ENCODE measurements at regions not wholly inside any gene's neighbourhood (a gene's known extent, or its start where the extent isn't known, plus 50 kb on each side); places are given as distances from the start of the nearest gene placed in this dataset.

- Histone ChIP-seq H3K4me1 (ENCODE audit: control insufficient read depth, low read depth, low read length) (peaks cover 13% of the 10 kb centered on the region), H3K9me3 (ENCODE audit: control insufficient read depth, low read depth, low read length) (no peaks in the 10 kb centered on the region), H3K4me3 (ENCODE audit: low read length) (no peak overlapping the region), H3K27me3 (ENCODE audit: control insufficient read depth, insufficient read depth, low read length) (no peaks in the 10 kb centered on the region), H3K36me3 (ENCODE audit: control insufficient read depth, low read depth, low read length) (no peaks in the 10 kb centered on the region), H3K9ac (ENCODE audit: low read length) (no peak overlapping the region), H3K27ac (ENCODE audit: low read length) (no peak overlapping the region)
Observed at GRCh38 chr3:166190360-166190759, 353.1 kb upstream of the BCHE start.

GRCh38 chr3:166187237-166187636, 350.0 kb upstream of the BCHE start:
- Histone ChIP-seq H3K4me3 (ENCODE audit: low read length) (no peak overlapping the region), H3K9ac (ENCODE audit: low read length) (no peak overlapping the region), H3K36me3 (ENCODE audit: control insufficient read depth, low read depth, low read length) (no peaks in the 10 kb centered on the region)

DNA sequence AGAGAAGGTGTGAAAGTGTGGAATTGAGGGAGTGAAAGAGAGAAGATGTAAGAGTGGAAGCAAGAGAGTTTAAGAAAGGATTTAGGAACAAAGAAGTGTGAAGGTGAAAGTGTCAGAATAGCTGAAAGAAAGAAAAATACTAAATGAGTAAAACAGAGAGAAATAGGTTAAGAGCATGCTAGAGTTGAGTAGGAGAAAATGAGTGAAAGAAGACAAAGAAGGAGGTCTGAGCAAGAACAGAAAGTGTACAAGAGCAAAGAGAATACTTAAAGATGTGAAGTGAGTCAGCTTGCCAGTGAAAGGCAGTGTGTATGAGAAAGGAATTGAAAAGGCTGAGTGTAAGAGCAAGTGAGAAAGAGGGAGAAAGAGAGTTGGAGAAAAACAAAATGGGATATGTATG, 348.8 kb upstream of the BCHE start:
- Histone ChIP-seq H3K27me3 (ENCODE audit: control insufficient read depth, insufficient read depth, low read length) (no peaks in the 10 kb centered on the region), H3K27ac (ENCODE audit: low read length) (no peak overlapping the region), H3K4me1 (ENCODE audit: control insufficient read depth, low read depth, low read length) (peaks cover 13% of the 10 kb centered on the region), H3K4me3 (ENCODE audit: low read length) (no peak overlapping the region), H3K36me3 (ENCODE audit: control insufficient read depth, low read depth, low read length) (no peaks in the 10 kb centered on the region), H3K9me3 (ENCODE audit: control insufficient read depth, low read depth, low read length) (no peaks in the 10 kb centered on the region), H3K9ac (ENCODE audit: low read length) (no peak overlapping the region)

More at GRCh38 chr3:166187237-166187636, 350.0 kb upstream of the BCHE start:
- H3K27ac ChIP-seq (ENCODE audit: low read length) = no peak overlapping the region
- H3K9me3 ChIP-seq (ENCODE audit: control insufficient read depth, low read depth, low read length) = no peaks in the 10 kb centered on the region
- H3K4me1 ChIP-seq (ENCODE audit: control insufficient read depth, low read depth, low read length) = peaks cover 13% of the 10 kb centered on the region
- no peaks in the 10 kb centered on the region for H3K27me3 ChIP-seq (ENCODE audit: control insufficient read depth, insufficient read depth, low read length)

- no peaks in the 10 kb centered on the region for H3K36me3 ChIP-seq (ENCODE audit: control insufficient read depth, low read depth, low read length)
- no peak overlapping the region for H3K4me3 ChIP-seq (ENCODE audit: low read length)
- no peak overlapping the region for H3K27ac ChIP-seq (ENCODE audit: low read length)
- H3K9me3 ChIP-seq (ENCODE audit: control insufficient read depth, low read depth, low read length) = no peaks in the 10 kb centered on the region
- no peak overlapping the region for H3K9ac ChIP-seq (ENCODE audit: low read length)
- no peaks in the 10 kb centered on the region for H3K4me1 ChIP-seq (ENCODE audit: control insufficient read depth, low read depth, low read length)
- H3K27me3 ChIP-seq (ENCODE audit: control insufficient read depth, insufficient read depth, low read length) = no peaks in the 10 kb centered on the region
Observed at GRCh38 chr3:166177130-166177529, 339.9 kb upstream of the BCHE start.

DNA sequence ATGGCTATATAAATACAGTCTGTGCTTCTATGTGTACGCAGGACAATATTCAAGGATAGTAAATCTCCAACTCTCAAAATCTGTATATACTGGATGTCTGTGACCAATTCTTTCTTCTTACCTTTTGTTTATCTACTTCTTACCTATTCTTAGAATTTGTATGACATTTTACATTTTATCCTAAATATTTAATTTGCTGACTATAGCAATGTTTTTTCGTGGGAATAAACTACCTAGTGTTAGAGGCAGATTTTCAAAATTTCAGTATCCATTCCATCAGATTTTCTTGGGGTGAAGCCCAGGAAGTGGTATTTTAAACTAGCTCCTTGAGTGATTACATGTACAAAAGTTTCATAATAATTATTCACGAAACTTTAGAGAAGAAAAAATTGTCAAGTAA, 334.5 kb upstream of the BCHE start:
- Histone ChIP-seq H3K9me3 (ENCODE audit: control insufficient read depth, low read depth, low read length) (no peaks in the 10 kb centered on the region), H3K27ac (ENCODE audit: low read length) (no peak overlapping the region), H3K27me3 (ENCODE audit: control insufficient read depth, insufficient read depth, low read length) (no peaks in the 10 kb centered on the region), H3K4me3 (ENCODE audit: low read length) (no peak overlapping the region), H3K4me1 (ENCODE audit: control insufficient read depth, low read depth, low read length) (no peaks in the 10 kb centered on the region), H3K9ac (ENCODE audit: low read length) (no peak overlapping the region), H3K36me3 (ENCODE audit: control insufficient read depth, low read depth, low read length) (no peaks in the 10 kb centered on the region)

GRCh38 chr3:166169681-166170080, 332.5 kb upstream of the BCHE start:
- Histone ChIP-seq H3K4me1 (ENCODE audit: control insufficient read depth, low read depth, low read length) (no peaks in the 10 kb centered on the region), H3K9ac (ENCODE audit: low read length) (no peak overlapping the region), H3K27me3 (ENCODE audit: control insufficient read depth, insufficient read depth, low read length) (no peaks in the 10 kb centered on the region), H3K27ac (ENCODE audit: low read length) (no peak overlapping the region), H3K4me3 (ENCODE audit: low read length) (no peak overlapping the region), H3K9me3 (ENCODE audit: control insufficient read depth, low read depth, low read length) (no peaks in the 10 kb centered on the region), H3K36me3 (ENCODE audit: control insufficient read depth, low read depth, low read length) (no peaks in the 10 kb centered on the region)

- Histone ChIP-seq H3K36me3 (ENCODE audit: control insufficient read depth, low read depth, low read length) (no peaks in the 10 kb centered on the region), H3K27ac (ENCODE audit: low read length) (no peak overlapping the region), H3K9me3 (ENCODE audit: control insufficient read depth, low read depth, low read length) (no peaks in the 10 kb centered on the region), H3K4me3 (ENCODE audit: low read length) (no peak overlapping the region), H3K9ac (ENCODE audit: low read length) (no peak overlapping the region), H3K4me1 (ENCODE audit: control insufficient read depth, low read depth, low read length) (no peaks in the 10 kb centered on the region), H3K27me3 (ENCODE audit: control insufficient read depth, insufficient read depth, low read length) (no peaks in the 10 kb centered on the region)
Observed at GRCh38 chr3:166127969-166128368, 290.7 kb upstream of the BCHE start.

DNA sequence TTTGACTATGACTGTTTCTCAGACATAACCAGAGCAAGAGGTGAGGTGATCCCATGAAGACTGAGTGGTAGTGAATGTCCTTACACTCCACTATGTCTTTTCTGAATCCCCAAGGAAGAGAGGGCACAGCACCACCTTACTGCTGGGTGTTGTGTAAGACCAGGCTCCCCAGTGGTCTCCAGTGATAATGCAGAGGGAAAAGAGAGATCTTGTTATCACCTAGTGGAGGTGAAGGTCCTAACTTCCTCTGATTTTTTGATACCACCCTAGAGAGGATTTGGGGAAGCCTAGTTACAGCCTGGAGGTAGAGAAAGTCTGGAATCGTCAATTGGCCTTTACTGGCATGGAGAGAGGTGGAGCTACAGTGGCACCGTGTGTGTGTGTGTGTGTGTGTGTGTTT, 288.0 kb upstream of the BCHE start:
- H3K36me3 ChIP-seq (ENCODE audit: control insufficient read depth, low read depth, low read length) = no peaks in the 10 kb centered on the region
- no peak overlapping the region for H3K4me3 ChIP-seq (ENCODE audit: low read length)
- no peaks in the 10 kb centered on the region for H3K9me3 ChIP-seq (ENCODE audit: control insufficient read depth, low read depth, low read length)
- H3K27ac ChIP-seq (ENCODE audit: low read length) = no peak overlapping the region
- no peaks in the 10 kb centered on the region for H3K4me1 ChIP-seq (ENCODE audit: control insufficient read depth, low read depth, low read length)
- no peaks in the 10 kb centered on the region for H3K27me3 ChIP-seq (ENCODE audit: control insufficient read depth, insufficient read depth, low read length)
- no peak overlapping the region for H3K9ac ChIP-seq (ENCODE audit: low read length)

DNA sequence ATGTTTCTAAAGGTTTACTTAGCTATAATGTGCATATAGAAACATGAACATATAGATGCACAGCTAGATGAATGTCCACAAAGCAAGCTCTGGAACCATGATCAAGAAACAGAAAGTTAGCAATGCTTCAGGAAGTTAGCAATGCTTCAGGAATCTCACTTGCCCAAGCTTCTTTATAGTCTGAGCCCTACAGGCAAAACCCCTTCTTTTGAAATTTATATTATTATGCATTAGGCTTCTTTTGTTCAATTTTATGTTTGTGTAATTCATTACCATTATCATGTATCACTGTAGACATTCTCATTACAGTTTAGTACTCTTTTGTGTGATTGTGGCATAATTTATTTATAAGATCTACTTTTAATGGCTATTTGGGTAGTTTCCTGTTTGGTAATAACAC, 286.4 kb upstream of the BCHE start:
- no peak overlapping the region for H3K27ac ChIP-seq (ENCODE audit: low read length)
- H3K36me3 ChIP-seq (ENCODE audit: control insufficient read depth, low read depth, low read length) = no peaks in the 10 kb centered on the region
- no peaks in the 10 kb centered on the region for H3K27me3 ChIP-seq (ENCODE audit: control insufficient read depth, insufficient read depth, low read length)
- H3K9me3 ChIP-seq (ENCODE audit: control insufficient read depth, low read depth, low read length) = no peaks in the 10 kb centered on the region
- no peak overlapping the region for H3K9ac ChIP-seq (ENCODE audit: low read length)
- H3K4me3 ChIP-seq (ENCODE audit: low read length) = no peak overlapping the region
- H3K4me1 ChIP-seq (ENCODE audit: control insufficient read depth, low read depth, low read length) = no peaks in the 10 kb centered on the region

- no peak overlapping the region for H3K4me3 ChIP-seq (ENCODE audit: low read length)
- no peaks in the 10 kb centered on the region for H3K4me1 ChIP-seq (ENCODE audit: control insufficient read depth, low read depth, low read length)
- H3K36me3 ChIP-seq (ENCODE audit: control insufficient read depth, low read depth, low read length) = no peaks in the 10 kb centered on the region
- no peaks in the 10 kb centered on the region for H3K9me3 ChIP-seq (ENCODE audit: control insufficient read depth, low read depth, low read length)
- no peaks in the 10 kb centered on the region for H3K27me3 ChIP-seq (ENCODE audit: control insufficient read depth, insufficient read depth, low read length)
- H3K27ac ChIP-seq (ENCODE audit: low read length) = no peak overlapping the region
- H3K9ac ChIP-seq (ENCODE audit: low read length) = no peak overlapping the region
Observed at GRCh38 chr3:166123088-166123487, 285.9 kb upstream of the BCHE start.

GRCh38 chr3:166118049-166118448, 280.8 kb upstream of the BCHE start:
- no peaks in the 10 kb centered on the region for H3K36me3 ChIP-seq (ENCODE audit: control insufficient read depth, low read depth, low read length)
- no peak overlapping the region for H3K4me3 ChIP-seq (ENCODE audit: low read length)
- no peak overlapping the region for H3K27ac ChIP-seq (ENCODE audit: low read length)
- no peaks in the 10 kb centered on the region for H3K27me3 ChIP-seq (ENCODE audit: control insufficient read depth, insufficient read depth, low read length)
- no peaks in the 10 kb centered on the region for H3K9me3 ChIP-seq (ENCODE audit: control insufficient read depth, low read depth, low read length)
- H3K9ac ChIP-seq (ENCODE audit: low read length) = no peak overlapping the region
- H3K4me1 ChIP-seq (ENCODE audit: control insufficient read depth, low read depth, low read length) = no peaks in the 10 kb centered on the region

- H3K9me3 ChIP-seq (ENCODE audit: control insufficient read depth, low read depth, low read length) = no peaks in the 10 kb centered on the region
- H3K27me3 ChIP-seq (ENCODE audit: control insufficient read depth, insufficient read depth, low read length) = no peaks in the 10 kb centered on the region
- H3K9ac ChIP-seq (ENCODE audit: low read length) = no peak overlapping the region
- H3K27ac ChIP-seq (ENCODE audit: low read length) = no peak overlapping the region
- H3K4me3 ChIP-seq (ENCODE audit: low read length) = no peak overlapping the region
- no peaks in the 10 kb centered on the region for H3K36me3 ChIP-seq (ENCODE audit: control insufficient read depth, low read depth, low read length)
- no peaks in the 10 kb centered on the region for H3K4me1 ChIP-seq (ENCODE audit: control insufficient read depth, low read depth, low read length)
Observed at GRCh38 chr3:166114448-166114847, 277.2 kb upstream of the BCHE start.

Measured in iPS-18a (cell line).